HCT116 (cell line): ENCODE measurements at regions not wholly inside any gene's neighbourhood (a gene's known extent, or its start where the extent isn't known, plus 50 kb on each side); places are given as distances from the start of the nearest gene placed in this dataset.

Experiments
- ATAC-seq: fragments of 200-7000 bp; cut with Tn5 transposase; 2 replicates; pipeline ENCODE4 v1.9.1; 2020; ENCODE audit warnings: mild to moderate bottlenecking, moderate library complexity
- BruUV-seq: library from RNA; stranded (reverse); fragments of 400-500 nt; replicated peaks from 2 replicates; lab custom pipeline; 2021; lab: Mats Ljungman, UMichigan
- CTCF ChIA-PET: fragments of 300-600 bp; sonication (Branson Sonifier 250); formaldehyde crosslinking; loops from one replicate; lab custom pipeline; 2021; ENCODE audit warnings: antibody characterized with exemption; lab: Charles Lee
- POLR2A ChIA-PET: fragments of 300-600, 350-600 bp; sonication (Branson Sonifier 250); formaldehyde crosslinking; loops from one replicate; lab custom pipeline; 2021; ENCODE audit warnings: antibody characterized with exemption; lab: Charles Lee
- RAD21 ChIA-PET, 2 experiments: fragments of 300-600 bp; sonication (Branson Sonifier 250); formaldehyde crosslinking; loops; one replicate each; lab custom pipeline; 2023; ENCODE audit warnings: low total read pairs in 2 of 2; ENCODE audit not compliant: uncharacterized antibody in 2 of 2, unreplicated experiment in 2 of 2, low non-redundant PET in 1 of 2; lab: Charles Lee
- DNase-seq: peaks from one replicate; pipeline ENCODE4 v3.0.0-alpha.2; 2010; ENCODE audit warnings: low read depth, low spot score
- H2AFZ ChIP-seq: fragments of 200-600 bp; shearing (Covaris generic), sonication (generic); 2 replicates; pipeline ENCODE4 v1.6.1; 2017; ENCODE audit warnings: low read depth, mixed run types, mixed read lengths, antibody characterized with exemption, low read length; ENCODE audit not compliant: poor library complexity, severe bottlenecking
- H3K27ac ChIP-seq: 2 replicates; pipeline ENCODE4 v1.5.1; 2012; ENCODE audit warnings: low read depth, low read length
- H3K27me3 ChIP-seq: fragments of 200-600 bp; sonication (generic); 2 replicates; pipeline ENCODE4 v1.6.1; 2016; ENCODE audit warnings: mixed run types, low read length, mixed read lengths; ENCODE audit not compliant: insufficient read depth
- H3K36me3 ChIP-seq, 2 experiments: fragments of 200-500 bp in 1 of 2; fragments of 200-600 bp in 1 of 2; sonication (Bioruptor generic) in 1 of 2; sonication (generic) in 1 of 2; 2 replicates each; pipeline versions ENCODE4 v1.5.1 to v1.6.1; 2014 to 2016; ENCODE audit warnings: low read length in 2 of 2, inconsistent platforms in 1 of 2, mixed read lengths in 1 of 2, mixed run types in 1 of 2; ENCODE audit not compliant: insufficient read depth in 2 of 2, control insufficient read depth in 1 of 2
- H3K4me1 ChIP-seq, 2 experiments: fragments of 200-600 bp in 1 of 2; sonication (generic) in 1 of 2; 2 replicates each; pipeline versions ENCODE4 v1.5.1 to v1.6.1; 2012 to 2017; ENCODE audit warnings: low read length in 2 of 2, inconsistent platforms in 1 of 2, mild to moderate bottlenecking in 1 of 2, mixed read lengths in 1 of 2, mixed run types in 1 of 2, moderate library complexity in 1 of 2; ENCODE audit not compliant: insufficient read depth in 2 of 2, control insufficient read depth in 1 of 2
- H3K4me2 ChIP-seq: fragments of 200-600 bp; sonication (generic); 2 replicates; pipeline ENCODE4 v1.6.1; 2017; ENCODE audit warnings: mixed run types, low read length, mixed read lengths
- H3K4me3 ChIP-seq, 2 experiments: fragments of 200-600 bp in 1 of 2; sonication (generic) in 1 of 2; replicated peaks in 1 of 2; 2 replicates each; pipeline ENCODE4 v1.5.1; 2011 to 2016; ENCODE audit warnings: low read length in 2 of 2, control low read depth in 1 of 2, low read depth in 1 of 2, mild to moderate bottlenecking in 1 of 2, mixed read lengths in 1 of 2, mixed run types in 1 of 2
- H3K79me2 ChIP-seq: fragments of 200-600 bp; sonication (generic); 2 replicates; pipeline ENCODE4 v1.6.1; 2017; ENCODE audit warnings: mild to moderate bottlenecking, mixed run types, low read length, moderate library complexity, mixed read lengths; ENCODE audit not compliant: insufficient read depth
- H3K9ac ChIP-seq: fragments of 200-600 bp; sonication (generic); 2 replicates; pipeline ENCODE4 v1.6.1; 2016; ENCODE audit warnings: low read length, mixed read lengths
- H3K9me2 ChIP-seq: fragments of 200-600 bp; sonication (generic), shearing (Covaris generic); 2 replicates; pipeline ENCODE4 v1.6.1; 2017; ENCODE audit warnings: mixed run types, mild to moderate bottlenecking, moderate library complexity; ENCODE audit not compliant: insufficient read depth
- H3K9me3 ChIP-seq, 2 experiments: fragments of 200-500 bp in 1 of 2; fragments of 200-600 bp in 1 of 2; sonication (Bioruptor generic) in 1 of 2; sonication (generic) in 1 of 2; 2 replicates each; pipeline ENCODE4 v1.6.1; 2014 to 2017; ENCODE audit warnings: low read length in 2 of 2, mixed read lengths in 2 of 2, inconsistent platforms in 1 of 2, low read depth in 1 of 2, mild to moderate bottlenecking in 1 of 2, mixed run types in 1 of 2, moderate library complexity in 1 of 2; ENCODE audit not compliant: control insufficient read depth in 1 of 2, insufficient read depth in 1 of 2
- H4K20me1 ChIP-seq: fragments of 200-600 bp; sonication (generic), shearing (Covaris generic); 2 replicates; pipeline ENCODE4 v1.6.1; 2017; ENCODE audit warnings: mixed run types, mild to moderate bottlenecking, moderate library complexity; ENCODE audit not compliant: insufficient read depth
- CBX3 ChIP-seq: IDR thresholded peaks from 2 replicates; pipeline ENCODE4 v1.6.1; 2012; ENCODE audit warnings: low read depth
- CEBPB ChIP-seq: IDR thresholded peaks from 2 replicates; pipeline ENCODE4 v1.6.1; 2012; ENCODE audit warnings: low read depth
- ELF1 ChIP-seq: IDR thresholded peaks from 2 replicates; pipeline ENCODE4 v1.6.1; 2012; ENCODE audit warnings: low read depth, borderline replicate concordance
- EZH2 ChIP-seq: fragments of 200-600 bp; sonication (generic); IDR thresholded peaks from 2 replicates; pipeline ENCODE4 v1.6.1; 2017; ENCODE audit warnings: antibody characterized with exemption, mixed run types
- EZH2phosphoT487 ChIP-seq: fragments of 200-600 bp; IDR thresholded peaks from 2 replicates; pipeline ENCODE4 v1.6.1; 2018; ENCODE audit warnings: antibody characterized with exemption, borderline replicate concordance
- FOSL1 ChIP-seq: IDR thresholded peaks from 2 replicates; pipeline ENCODE4 v1.6.1; 2012; ENCODE audit warnings: low read depth
- JUND ChIP-seq: IDR thresholded peaks from 2 replicates; pipeline ENCODE4 v1.6.1; 2012
- MAX ChIP-seq: IDR thresholded peaks from 2 replicates; pipeline ENCODE4 v1.6.1; 2012
- POLR2A ChIP-seq: IDR thresholded peaks from 2 replicates; pipeline ENCODE4 v1.7.0; 2011; ENCODE audit warnings: borderline replicate concordance; ENCODE audit not compliant: insufficient read depth, insufficient read length; ENCODE audit errors: extremely low read depth
- POLR2AphosphoS5 ChIP-seq: IDR thresholded peaks from 2 replicates; pipeline ENCODE4 v1.6.1; 2011; ENCODE audit warnings: mild to moderate bottlenecking, low read depth, low read length, moderate library complexity
- RAD21 ChIP-seq: IDR thresholded peaks from 2 replicates; pipeline ENCODE4 v1.6.1; 2012; ENCODE audit warnings: low read depth, mild to moderate bottlenecking
- SIN3A ChIP-seq: IDR thresholded peaks from 2 replicates; pipeline ENCODE4 v1.6.1; 2012; ENCODE audit warnings: low read depth
- SP1 ChIP-seq: IDR thresholded peaks from 2 replicates; pipeline ENCODE4 v1.6.1; 2012; ENCODE audit warnings: low read depth
- TCF7L2 ChIP-seq: IDR thresholded peaks from 2 replicates; pipeline ENCODE4 v1.7.0; 2011; ENCODE audit warnings: borderline replicate concordance, inconsistent platforms; ENCODE audit not compliant: insufficient read depth, insufficient read length; ENCODE audit errors: extremely low read depth
- ZFX ChIP-seq: fragments of 450-650 bp; IDR thresholded peaks from 2 replicates; pipeline ENCODE4 v1.6.1; 2017
- ZNF274 ChIP-seq: fragments of 200-500 bp; sonication (Bioruptor generic); IDR thresholded peaks from 2 replicates; pipeline ENCODE4 v1.6.1; 2014; ENCODE audit warnings: mild to moderate bottlenecking, low read depth, low read length, inconsistent platforms
- intact Hi-C: fragments of 100-400 bp; cut with micrococcal nuclease; formaldehyde crosslinking; loops from 2 replicates; pipeline ENCODE4 v1.10.0; 2022
- TF ChIP-seq, protein P1 (sequence below): IDR thresholded peaks from 2 replicates; pipeline ENCODE4 v1.6.1; 2012
- TF ChIP-seq, protein P2 (sequence below): IDR thresholded peaks from 2 replicates; pipeline ENCODE4 v1.6.1; 2012; ENCODE audit warnings: low read depth
- TF ChIP-seq, protein P3 (sequence below), 3 experiments: fragments of 200-600 bp in 1 of 3; sonication (generic) in 1 of 3; IDR thresholded peaks in 2 of 3; conservative IDR thresholded peaks in 1 of 3; 2 replicates each; pipeline ENCODE4 v1.5.1; 2012 to 2017; ENCODE audit warnings: low read depth in 2 of 3, low read length in 2 of 3, antibody characterized with exemption in 1 of 3, borderline replicate concordance in 1 of 3, control low read depth in 1 of 3, mild to moderate bottlenecking in 1 of 3, mixed read lengths in 1 of 3, mixed run types in 1 of 3, moderate library complexity in 1 of 3; ENCODE audit not compliant: insufficient read depth in 1 of 3

DNA sequence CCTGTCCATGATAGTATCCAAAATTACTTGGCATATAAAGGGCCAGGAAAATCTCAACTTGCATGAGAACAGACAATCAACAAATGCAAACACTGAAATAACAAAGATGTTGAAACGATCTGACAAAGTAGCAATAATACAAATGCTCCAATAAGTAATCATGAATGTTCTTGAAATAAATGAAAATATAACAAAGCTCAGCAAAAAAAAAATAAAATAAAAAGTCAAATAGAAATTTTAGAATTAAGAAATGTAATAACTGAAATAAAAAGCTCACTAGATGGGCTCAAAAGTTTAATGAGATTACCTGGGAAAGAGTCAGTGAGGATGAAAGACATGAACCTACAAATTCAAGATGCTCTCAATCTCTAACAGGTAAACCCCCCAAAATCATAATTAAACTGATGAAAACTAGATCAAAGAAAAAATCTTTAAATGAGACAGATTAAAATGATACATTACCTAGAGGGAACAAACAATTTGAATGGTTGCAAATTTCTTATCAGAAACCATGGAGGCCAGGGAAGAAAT is 319.0 kb upstream of the IRX3 start:
- intact Hi-C loops, result no loop called here
- Histone ChIP-seq H3K4me1 (no peaks in the 10 kb centered on the region), H3K27ac (no peak overlapping the region), H3K4me2 (no peak overlapping the region), H3K27me3 (no peaks in the 10 kb centered on the region), H3K9me3 (0 out of 4 replicates have a peak, but pooled peaks cover 3 to 4% of the 10 kb centered on the region in 2 experiments), H3K4me3 (no peak overlapping the region), H3K9ac (no peak overlapping the region), H3K79me2 (no peaks in the 10 kb centered on the region), H3K9me2 (no peaks in the 10 kb centered on the region), H2AFZ (no peak overlapping the region), H3K36me3 (no peaks in the 10 kb centered on the region), H4K20me1 (no peaks in the 10 kb centered on the region)
- ChIA-PET CTCF (no interaction called here), POLR2A (no interaction called here), RAD21 (no interaction called here)
- TF ChIP-seq ZNF274 (no peak), FOSL1 (no peak), TCF7L2 (no peak), ELF1 (no peak), RAD21 (no peak), JUND (no peak), EZH2phosphoT487 (no peak), SIN3A (no peak), ZFX (no peak), POLR2AphosphoS5 (no peak), MAX (no peak), POLR2A (no peak), EZH2 (no peak), CBX3 (no peak), CEBPB (no peak), SP1 (no peak)
- TF ChIP-seq, protein P1, sequence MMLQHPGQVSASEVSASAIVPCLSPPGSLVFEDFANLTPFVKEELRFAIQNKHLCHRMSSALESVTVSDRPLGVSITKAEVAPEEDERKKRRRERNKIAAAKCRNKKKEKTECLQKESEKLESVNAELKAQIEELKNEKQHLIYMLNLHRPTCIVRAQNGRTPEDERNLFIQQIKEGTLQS, result no peak
- TF ChIP-seq, protein P2, sequence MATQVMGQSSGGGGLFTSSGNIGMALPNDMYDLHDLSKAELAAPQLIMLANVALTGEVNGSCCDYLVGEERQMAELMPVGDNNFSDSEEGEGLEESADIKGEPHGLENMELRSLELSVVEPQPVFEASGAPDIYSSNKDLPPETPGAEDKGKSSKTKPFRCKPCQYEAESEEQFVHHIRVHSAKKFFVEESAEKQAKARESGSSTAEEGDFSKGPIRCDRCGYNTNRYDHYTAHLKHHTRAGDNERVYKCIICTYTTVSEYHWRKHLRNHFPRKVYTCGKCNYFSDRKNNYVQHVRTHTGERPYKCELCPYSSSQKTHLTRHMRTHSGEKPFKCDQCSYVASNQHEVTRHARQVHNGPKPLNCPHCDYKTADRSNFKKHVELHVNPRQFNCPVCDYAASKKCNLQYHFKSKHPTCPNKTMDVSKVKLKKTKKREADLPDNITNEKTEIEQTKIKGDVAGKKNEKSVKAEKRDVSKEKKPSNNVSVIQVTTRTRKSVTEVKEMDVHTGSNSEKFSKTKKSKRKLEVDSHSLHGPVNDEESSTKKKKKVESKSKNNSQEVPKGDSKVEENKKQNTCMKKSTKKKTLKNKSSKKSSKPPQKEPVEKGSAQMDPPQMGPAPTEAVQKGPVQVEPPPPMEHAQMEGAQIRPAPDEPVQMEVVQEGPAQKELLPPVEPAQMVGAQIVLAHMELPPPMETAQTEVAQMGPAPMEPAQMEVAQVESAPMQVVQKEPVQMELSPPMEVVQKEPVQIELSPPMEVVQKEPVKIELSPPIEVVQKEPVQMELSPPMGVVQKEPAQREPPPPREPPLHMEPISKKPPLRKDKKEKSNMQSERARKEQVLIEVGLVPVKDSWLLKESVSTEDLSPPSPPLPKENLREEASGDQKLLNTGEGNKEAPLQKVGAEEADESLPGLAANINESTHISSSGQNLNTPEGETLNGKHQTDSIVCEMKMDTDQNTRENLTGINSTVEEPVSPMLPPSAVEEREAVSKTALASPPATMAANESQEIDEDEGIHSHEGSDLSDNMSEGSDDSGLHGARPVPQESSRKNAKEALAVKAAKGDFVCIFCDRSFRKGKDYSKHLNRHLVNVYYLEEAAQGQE, result no peak
- TF ChIP-seq, protein P3, sequence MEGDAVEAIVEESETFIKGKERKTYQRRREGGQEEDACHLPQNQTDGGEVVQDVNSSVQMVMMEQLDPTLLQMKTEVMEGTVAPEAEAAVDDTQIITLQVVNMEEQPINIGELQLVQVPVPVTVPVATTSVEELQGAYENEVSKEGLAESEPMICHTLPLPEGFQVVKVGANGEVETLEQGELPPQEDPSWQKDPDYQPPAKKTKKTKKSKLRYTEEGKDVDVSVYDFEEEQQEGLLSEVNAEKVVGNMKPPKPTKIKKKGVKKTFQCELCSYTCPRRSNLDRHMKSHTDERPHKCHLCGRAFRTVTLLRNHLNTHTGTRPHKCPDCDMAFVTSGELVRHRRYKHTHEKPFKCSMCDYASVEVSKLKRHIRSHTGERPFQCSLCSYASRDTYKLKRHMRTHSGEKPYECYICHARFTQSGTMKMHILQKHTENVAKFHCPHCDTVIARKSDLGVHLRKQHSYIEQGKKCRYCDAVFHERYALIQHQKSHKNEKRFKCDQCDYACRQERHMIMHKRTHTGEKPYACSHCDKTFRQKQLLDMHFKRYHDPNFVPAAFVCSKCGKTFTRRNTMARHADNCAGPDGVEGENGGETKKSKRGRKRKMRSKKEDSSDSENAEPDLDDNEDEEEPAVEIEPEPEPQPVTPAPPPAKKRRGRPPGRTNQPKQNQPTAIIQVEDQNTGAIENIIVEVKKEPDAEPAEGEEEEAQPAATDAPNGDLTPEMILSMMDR (IDR thresholded peaks at IDR 0.05 in 2 of 3, conservative IDR thresholded peaks at IDR 0.05 in 1 of 3; ENCODE audit: borderline replicate concordance in 1 of 3, insufficient read depth in 1 of 3, low read depth in 2 of 3, low read length in 2 of 3), result no peak
- BruUV-seq, result no TSS peak
- ATAC-seq (no peak), DNase-seq (no peak)
